ENCODE measurements at regions not wholly inside any gene's neighbourhood (a gene's known extent, or its start where the extent isn't known, plus 50 kb on each side); places are given as distances from the start of the nearest gene placed in this dataset.
"Not testable (repeated sequence)": the region's sequence is repeated elsewhere in the genome, so short reads cannot be mapped to it uniquely, and the experiment has no call there.

DNA sequence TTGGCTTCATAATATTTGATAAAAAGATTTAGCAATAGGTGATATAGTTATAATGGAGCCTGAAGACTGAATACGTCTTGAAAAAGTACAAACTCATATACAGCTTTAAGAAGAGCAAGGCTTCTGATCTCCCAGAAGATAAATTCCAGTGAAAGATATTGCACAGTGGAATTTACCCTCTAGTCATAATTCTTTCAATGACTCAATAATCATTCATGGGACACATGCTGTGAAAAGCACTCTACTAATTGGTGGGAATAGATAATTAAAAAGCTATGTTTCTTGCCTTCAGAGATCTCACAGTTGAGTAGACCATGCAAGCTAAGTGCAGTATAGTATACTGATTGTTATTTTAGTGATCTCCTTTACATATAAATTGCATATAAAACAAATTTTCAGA lies 538.6 kb upstream of the CYLC2 start:
- no peak overlapping the region for H3K4me3 ChIP-seq (ENCODE audit: low read depth, low read length)
- TF ChIP-seq, protein P1, sequence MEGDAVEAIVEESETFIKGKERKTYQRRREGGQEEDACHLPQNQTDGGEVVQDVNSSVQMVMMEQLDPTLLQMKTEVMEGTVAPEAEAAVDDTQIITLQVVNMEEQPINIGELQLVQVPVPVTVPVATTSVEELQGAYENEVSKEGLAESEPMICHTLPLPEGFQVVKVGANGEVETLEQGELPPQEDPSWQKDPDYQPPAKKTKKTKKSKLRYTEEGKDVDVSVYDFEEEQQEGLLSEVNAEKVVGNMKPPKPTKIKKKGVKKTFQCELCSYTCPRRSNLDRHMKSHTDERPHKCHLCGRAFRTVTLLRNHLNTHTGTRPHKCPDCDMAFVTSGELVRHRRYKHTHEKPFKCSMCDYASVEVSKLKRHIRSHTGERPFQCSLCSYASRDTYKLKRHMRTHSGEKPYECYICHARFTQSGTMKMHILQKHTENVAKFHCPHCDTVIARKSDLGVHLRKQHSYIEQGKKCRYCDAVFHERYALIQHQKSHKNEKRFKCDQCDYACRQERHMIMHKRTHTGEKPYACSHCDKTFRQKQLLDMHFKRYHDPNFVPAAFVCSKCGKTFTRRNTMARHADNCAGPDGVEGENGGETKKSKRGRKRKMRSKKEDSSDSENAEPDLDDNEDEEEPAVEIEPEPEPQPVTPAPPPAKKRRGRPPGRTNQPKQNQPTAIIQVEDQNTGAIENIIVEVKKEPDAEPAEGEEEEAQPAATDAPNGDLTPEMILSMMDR (conservative IDR thresholded peaks at IDR 0.05; ENCODE audit: low read depth, low read length), result no peak
- DNase-seq (ENCODE audit: low read depth), result no peak

DNA sequence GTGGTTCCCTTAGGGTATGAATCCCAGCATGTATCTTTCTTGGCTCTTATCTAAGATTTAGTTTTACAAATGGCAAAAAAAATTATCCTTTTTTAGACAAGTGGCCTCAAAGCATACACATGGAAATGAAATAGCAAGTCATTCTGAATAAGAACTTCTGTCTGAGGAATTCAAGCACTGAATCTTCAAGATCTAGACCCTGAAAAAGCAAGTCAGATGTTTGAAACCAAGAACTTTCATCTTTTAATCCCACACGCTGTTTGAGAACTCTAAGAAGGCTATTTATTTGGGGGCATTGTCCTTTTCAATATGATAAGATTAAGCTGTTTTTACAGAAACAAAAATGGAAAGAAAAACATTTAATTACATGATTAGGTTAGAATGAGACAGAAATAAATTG lies 549.2 kb upstream of the CYLC2 start:
- DNase-seq (ENCODE audit: low read depth), result no peak
- H3K4me3 ChIP-seq (ENCODE audit: low read depth, low read length), result no peak overlapping the region
- TF ChIP-seq, protein P1 (conservative IDR thresholded peaks at IDR 0.05; ENCODE audit: low read depth, low read length), result no peak

GRCh38 chr9:102445181-102445747 lies 549.9 kb upstream of the CYLC2 start:
- DNase-seq (ENCODE audit: low read depth), result no peak

GRCh38 chr9:102439583-102439982 lies 555.5 kb upstream of the CYLC2 start:
- H3K4me3 ChIP-seq (ENCODE audit: low read depth, low read length), result no peak overlapping the region
- DNase-seq (ENCODE audit: low read depth), result no peak
- TF ChIP-seq, protein P1 (conservative IDR thresholded peaks at IDR 0.05; ENCODE audit: low read depth, low read length), result no peak

More at GRCh38 chr9:102445181-102445747, 549.9 kb upstream of the CYLC2 start:
- H3K4me3 ChIP-seq (ENCODE audit: low read depth, low read length), result no peak overlapping the region
- TF ChIP-seq, protein P1 (conservative IDR thresholded peaks at IDR 0.05; ENCODE audit: low read depth, low read length), result no peak

GRCh38 chr9:102436599-102436998 lies 558.5 kb upstream of the CYLC2 start:
- not testable (repeated sequence) for DNase-seq (ENCODE audit: low read depth); H3K4me3 ChIP-seq (ENCODE audit: low read depth, low read length)

DNA sequence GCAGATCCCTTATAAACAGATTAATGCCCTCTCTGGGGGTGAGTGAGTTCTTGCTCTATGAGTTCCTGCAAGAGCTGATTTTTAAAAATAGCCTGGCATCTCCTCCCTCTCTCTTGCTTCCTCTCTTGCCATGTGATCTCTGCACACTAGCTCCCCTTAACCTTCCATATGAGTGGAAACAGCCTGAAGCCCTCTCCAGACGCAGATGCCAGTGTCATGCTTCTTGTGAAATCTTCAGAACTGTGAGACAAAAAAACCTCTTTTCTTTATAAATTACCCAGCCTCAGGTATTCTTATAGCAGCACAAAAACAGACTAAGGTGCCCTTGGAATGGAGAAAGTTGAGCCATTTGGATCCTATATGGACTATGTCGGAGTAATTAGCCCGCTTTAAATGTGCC lies 559.7 kb upstream of the CYLC2 start:
- no peak overlapping the region for H3K4me3 ChIP-seq (ENCODE audit: low read depth, low read length)
- no peak for DNase-seq (ENCODE audit: low read depth)
- TF ChIP-seq, protein P1 (conservative IDR thresholded peaks at IDR 0.05; ENCODE audit: low read depth, low read length), result no peak

DNA sequence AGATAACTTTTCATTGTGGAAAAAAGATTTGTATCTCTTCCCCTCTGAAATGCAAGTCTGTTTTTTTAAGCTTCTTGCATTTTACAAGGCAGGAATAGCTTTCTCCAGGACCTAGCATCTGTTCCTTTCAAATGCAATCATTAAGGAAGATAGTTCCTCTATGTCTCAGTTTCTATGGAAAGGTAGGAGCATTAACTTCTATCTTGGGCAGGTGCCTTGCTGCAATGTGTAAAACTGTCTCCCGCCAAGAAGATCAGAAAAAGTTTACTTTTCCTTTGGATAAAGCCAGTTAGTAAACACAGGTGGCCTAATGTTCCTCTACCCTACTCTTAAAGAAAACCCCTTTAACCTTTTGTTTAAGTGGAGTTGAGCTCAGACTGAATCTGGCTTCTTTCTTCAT lies 560.6 kb upstream of the CYLC2 start:
- DNase-seq (ENCODE audit: low read depth), result no peak
- H3K4me3 ChIP-seq (ENCODE audit: low read depth, low read length), result no peak overlapping the region
- TF ChIP-seq, protein P1 (conservative IDR thresholded peaks at IDR 0.05; ENCODE audit: low read depth, low read length), result no peak
